PC-9 (cell line): ENCODE measurements at regions not wholly inside any gene's neighbourhood (a gene's known extent, or its start where the extent isn't known, plus 50 kb on each side); places are given as distances from the start of the nearest gene placed in this dataset.

Source experiments
- CTCF ChIP-seq: fragments of 200-600 bp; sonication (generic); conservative IDR thresholded peaks from 2 replicates; pipeline ENCODE4 v1.6.1; 2017; ENCODE audit warnings: mixed run types, antibody characterized with exemption, mild to moderate bottlenecking, moderate library complexity
- EZH2 ChIP-seq: fragments of 200-600 bp; sonication (generic); IDR thresholded peaks from 2 replicates; pipeline ENCODE4 v1.8.0; 2017; ENCODE audit warnings: antibody characterized with exemption, low read depth

GRCh38 chr7:69545175-69545574 is 53.1 kb upstream of the AUTS2 start:
- TF ChIP-seq EZH2 (no peak), CTCF (no peak)
